IPS-20b (cell line): ENCODE measurements at regions not wholly inside any gene's neighbourhood (a gene's known extent, or its start where the extent isn't known, plus 50 kb on each side); places are given as distances from the start of the nearest gene placed in this dataset.

Experiments
- H3K27ac ChIP-seq: one replicate; pipeline ENCODE4 v1.5.1; 2013; ENCODE audit warnings: low read length
- H3K27me3 ChIP-seq: 2 replicates; pipeline ENCODE4 v1.6.1; 2013; ENCODE audit warnings: mild to moderate bottlenecking, low read length, inconsistent platforms; ENCODE audit not compliant: insufficient read depth
- H3K36me3 ChIP-seq: 2 replicates; pipeline ENCODE4 v1.6.1; 2013; ENCODE audit warnings: low read depth, mild to moderate bottlenecking, inconsistent platforms, low read length, moderate library complexity; ENCODE audit not compliant: insufficient read depth
- H3K4me1 ChIP-seq: 2 replicates; pipeline ENCODE4 v1.6.1; 2013; ENCODE audit warnings: mild to moderate bottlenecking, control low read depth, inconsistent platforms, low read length, moderate library complexity; ENCODE audit not compliant: insufficient read depth
- H3K4me3 ChIP-seq: 2 replicates; pipeline ENCODE4 v1.5.1; 2013; ENCODE audit warnings: mild to moderate bottlenecking, low read length, inconsistent platforms
- H3K9ac ChIP-seq: 2 replicates; pipeline ENCODE4 v1.6.1; 2013; ENCODE audit warnings: low read depth, mild to moderate bottlenecking, inconsistent platforms, low read length, moderate library complexity
- H3K9me3 ChIP-seq: 2 replicates; pipeline ENCODE4 v1.6.1; 2013; ENCODE audit warnings: mild to moderate bottlenecking, low read depth, low read length, inconsistent platforms; ENCODE audit not compliant: insufficient read depth

DNA sequence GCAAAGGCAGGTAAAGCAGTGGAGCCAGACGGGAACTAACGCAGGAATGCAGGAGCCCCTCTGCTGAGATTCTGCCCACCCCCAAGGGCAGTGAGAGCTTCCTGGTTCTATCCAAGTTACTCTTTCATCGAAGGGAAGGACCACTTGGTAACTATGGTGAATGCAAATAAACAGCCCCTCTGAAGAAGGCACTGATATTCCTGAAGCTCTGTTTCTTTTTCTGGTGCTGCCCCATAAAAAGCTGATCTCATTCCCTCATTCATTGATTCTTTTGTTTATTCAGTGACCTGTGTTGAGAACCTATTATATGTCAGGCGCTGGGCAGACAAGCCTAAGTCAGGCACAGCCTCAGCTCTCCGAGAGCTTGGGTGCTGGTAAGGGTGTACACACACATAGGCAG is 217.3 kb downstream of the SNX10 start:
- Histone ChIP-seq H3K9ac (no peak overlapping the region), H3K27me3 (no peaks in the 10 kb centered on the region), H3K4me3 (no peak overlapping the region), H3K27ac (no peak overlapping the region), H3K9me3 (no peaks in the 10 kb centered on the region), H3K4me1 (peaks cover 7% of the 10 kb centered on the region; the same call in 1 of the 2 replicates), H3K36me3 (no peaks in the 10 kb centered on the region)

DNA sequence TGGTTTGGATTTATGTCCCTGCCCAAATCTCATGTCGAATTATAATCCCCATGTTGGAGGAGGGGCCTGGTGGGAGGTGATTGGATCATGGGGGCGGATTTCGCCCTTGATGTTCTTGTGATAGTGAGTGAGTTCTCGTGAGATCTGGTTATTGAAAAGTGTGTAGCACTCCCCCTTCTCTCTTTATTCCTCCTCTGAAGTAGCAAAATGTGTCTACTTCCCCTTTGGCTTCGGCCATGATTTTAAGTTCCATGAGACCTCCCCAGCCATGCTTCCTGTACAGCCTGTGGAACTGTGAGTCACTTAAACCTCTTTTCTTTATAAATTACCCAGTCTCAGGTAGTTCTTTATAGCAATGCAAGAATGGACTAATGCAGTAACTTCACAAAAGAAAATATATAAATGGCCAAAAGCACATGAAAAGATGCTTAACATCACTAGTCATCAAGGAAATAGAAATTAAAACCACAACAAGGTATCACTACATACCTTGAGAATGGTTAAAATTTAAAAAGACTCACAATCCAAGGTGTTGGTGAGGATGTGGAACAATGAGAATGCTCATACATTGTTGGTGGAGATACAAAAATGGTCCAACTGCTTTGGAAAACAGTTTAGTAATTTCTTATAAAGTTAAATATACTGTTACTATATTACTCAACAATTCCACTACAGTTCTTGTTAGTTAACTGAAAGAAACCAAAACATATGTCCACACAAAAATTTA is 218.7 kb downstream of the SNX10 start:
- no peak overlapping the region for H3K9ac ChIP-seq
- H3K36me3 ChIP-seq = no peaks in the 10 kb centered on the region
- H3K27ac ChIP-seq = no peak overlapping the region
- H3K4me3 ChIP-seq = no peak overlapping the region
- H3K9me3 ChIP-seq = no peaks in the 10 kb centered on the region
- peaks cover 7% of the 10 kb centered on the region; the same call in 1 of the 2 replicates for H3K4me1 ChIP-seq
- no peaks in the 10 kb centered on the region for H3K27me3 ChIP-seq

DNA sequence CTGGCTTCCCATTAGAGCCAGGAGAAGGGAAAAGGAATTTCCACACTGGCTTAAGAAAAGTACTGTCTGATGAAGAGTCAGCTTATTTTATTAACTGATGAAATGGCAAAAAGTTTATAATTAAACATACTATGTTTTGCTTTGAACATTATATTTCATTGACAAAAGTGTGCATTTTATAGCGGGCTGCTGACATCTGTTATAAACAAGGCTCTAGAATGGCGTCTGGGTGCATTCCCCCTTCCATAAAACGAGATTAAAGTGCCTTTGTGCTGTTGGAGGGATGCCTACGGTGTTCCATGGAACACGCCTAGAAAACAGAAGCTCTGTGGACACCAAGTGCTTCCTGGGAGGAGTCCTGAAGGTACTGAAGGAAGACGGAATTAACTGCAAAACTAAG is 220.2 kb downstream of the SNX10 start:
- Histone ChIP-seq H3K27me3 (no peaks in the 10 kb centered on the region), H3K27ac (no peak overlapping the region), H3K36me3 (no peaks in the 10 kb centered on the region), H3K9me3 (no peaks in the 10 kb centered on the region), H3K9ac (no peak overlapping the region), H3K4me3 (no peak overlapping the region), H3K4me1 (peaks cover 7% of the 10 kb centered on the region; the same call in 1 of the 2 replicates)

DNA sequence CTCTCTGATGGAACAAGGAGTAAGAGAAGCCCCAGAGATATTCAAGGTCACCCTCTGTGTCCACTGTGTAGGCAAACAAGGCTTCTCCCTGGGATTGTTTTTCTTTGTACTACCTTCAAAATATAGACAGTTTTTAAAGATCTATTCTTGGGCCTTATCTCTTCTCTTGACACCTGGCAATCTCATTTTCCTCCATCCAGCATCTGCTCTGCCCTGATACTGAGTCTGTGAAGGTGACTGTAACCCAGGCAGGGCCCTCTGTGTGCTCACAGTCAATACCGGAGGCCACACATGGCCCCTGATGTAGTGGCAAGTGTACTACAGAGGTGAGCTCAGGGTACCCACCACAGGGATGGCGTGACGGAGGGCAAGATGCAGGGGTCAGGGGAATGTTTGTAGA is 221.1 kb downstream of the SNX10 start:
- Histone ChIP-seq H3K9ac (no peak overlapping the region), H3K4me3 (no peak overlapping the region), H3K27ac (no peak overlapping the region), H3K27me3 (no peaks in the 10 kb centered on the region), H3K4me1 (peaks cover 7% of the 10 kb centered on the region; the same call in 1 of the 2 replicates), H3K36me3 (no peaks in the 10 kb centered on the region), H3K9me3 (no peaks in the 10 kb centered on the region)

DNA sequence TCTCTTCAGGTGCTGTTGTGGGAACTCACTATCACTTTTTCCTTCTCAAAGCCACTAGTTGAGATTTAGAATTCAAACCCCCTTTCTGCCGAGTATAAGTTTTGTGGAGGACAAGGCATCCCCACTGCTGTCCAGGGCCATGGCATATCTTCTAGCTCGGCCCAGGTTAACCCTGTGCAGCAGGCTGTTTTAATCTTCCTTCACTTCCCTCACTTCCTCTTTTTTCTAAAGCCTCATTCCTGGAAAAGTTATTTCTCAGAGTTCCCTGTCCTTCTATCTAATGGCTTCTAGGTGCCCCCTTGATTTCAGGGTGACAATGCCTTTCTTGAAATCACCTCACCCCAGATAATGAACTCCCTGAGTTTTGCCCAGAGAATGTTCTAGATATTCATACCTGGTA is 222.3 kb downstream of the SNX10 start:
- Histone ChIP-seq H3K36me3 (no peaks in the 10 kb centered on the region), H3K9me3 (no peaks in the 10 kb centered on the region), H3K4me1 (peaks cover 2% of the 10 kb centered on the region; the same call in 1 of the 2 replicates), H3K9ac (no peak overlapping the region), H3K27me3 (no peaks in the 10 kb centered on the region), H3K4me3 (no peak overlapping the region), H3K27ac (no peak overlapping the region)

DNA sequence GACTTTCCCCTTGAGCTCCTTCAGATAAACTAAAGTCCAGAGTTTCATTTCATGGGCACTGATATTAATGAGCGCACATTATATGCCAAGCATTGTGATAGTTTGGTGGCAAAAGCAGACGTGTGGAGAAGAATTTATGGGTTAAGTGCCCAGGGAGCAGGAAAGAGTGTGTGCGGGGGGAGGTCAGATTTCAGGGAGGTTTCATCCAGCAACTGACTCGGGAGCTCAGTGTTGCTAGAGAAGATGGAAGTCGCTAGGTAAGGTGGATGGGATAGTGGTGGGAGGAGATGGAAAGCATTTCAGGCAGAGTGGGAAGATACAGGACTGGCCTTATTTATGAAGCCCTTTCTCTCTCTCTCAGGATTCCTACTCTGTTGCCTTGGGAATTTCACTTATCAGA is 223.0 kb downstream of the SNX10 start:
- Histone ChIP-seq H3K9ac (no peak overlapping the region), H3K27me3 (no peaks in the 10 kb centered on the region), H3K36me3 (no peaks in the 10 kb centered on the region), H3K9me3 (no peaks in the 10 kb centered on the region), H3K4me3 (no peak overlapping the region), H3K27ac (no peak overlapping the region), H3K4me1 (no peaks in the 10 kb centered on the region)

DNA sequence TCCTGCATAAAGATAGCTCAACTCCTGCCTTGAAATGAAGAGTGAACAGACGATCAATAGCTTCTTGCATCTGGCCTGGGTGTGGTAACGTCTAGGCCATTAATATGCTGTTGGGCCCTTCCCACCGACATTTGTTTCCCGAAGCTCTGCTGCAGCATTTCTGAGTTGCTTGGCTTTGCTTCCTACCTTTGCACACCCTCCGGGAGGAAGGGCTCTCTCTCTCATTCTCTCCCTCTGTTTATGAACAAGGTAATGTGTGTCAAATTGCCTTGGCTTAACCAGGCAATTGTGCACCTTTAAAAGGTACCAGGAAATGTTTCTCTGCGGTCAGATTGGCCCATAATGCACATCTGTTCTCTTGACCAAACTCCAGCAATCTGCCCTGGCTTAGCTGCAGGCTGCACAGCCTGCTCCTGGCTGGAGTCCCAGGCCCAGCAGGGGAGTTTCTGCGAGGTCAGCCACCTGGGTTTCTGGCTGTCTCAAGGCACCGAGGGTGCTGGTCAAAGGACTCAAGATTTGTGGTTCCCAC is 223.7 kb downstream of the SNX10 start:
- no peaks in the 10 kb centered on the region for H3K9me3 ChIP-seq
- H3K27ac ChIP-seq = no peak overlapping the region
- no peak overlapping the region for H3K4me3 ChIP-seq
- no peaks in the 10 kb centered on the region for H3K36me3 ChIP-seq
- H3K27me3 ChIP-seq = no peaks in the 10 kb centered on the region
- no peaks in the 10 kb centered on the region for H3K4me1 ChIP-seq
- no peak overlapping the region for H3K9ac ChIP-seq

DNA sequence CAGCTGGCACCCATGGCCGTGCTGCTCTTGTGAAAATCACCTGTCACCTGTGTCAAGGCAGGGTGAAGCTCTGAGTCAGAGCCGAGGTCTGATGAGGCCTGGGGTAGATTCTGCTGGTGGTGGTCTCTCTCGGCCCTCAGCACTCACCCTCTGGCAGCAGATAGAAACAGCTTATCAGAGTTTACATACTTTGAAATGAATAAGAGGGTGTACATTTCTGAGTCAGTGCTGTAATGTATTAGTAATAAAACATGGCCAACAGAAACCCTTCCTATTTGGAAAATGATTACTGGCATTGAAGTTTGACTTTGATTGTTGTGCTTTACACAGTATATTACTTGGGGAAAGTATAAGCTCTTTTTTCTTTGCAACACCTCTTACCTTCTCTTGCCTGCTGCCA is 228.8 kb downstream of the SNX10 start:
- Histone ChIP-seq H3K4me1 (no peaks in the 10 kb centered on the region), H3K36me3 (no peaks in the 10 kb centered on the region), H3K27me3 (no peaks in the 10 kb centered on the region), H3K27ac (no peak overlapping the region), H3K4me3 (no peak overlapping the region), H3K9me3 (peaks cover 4% of the 10 kb centered on the region; the same call in 1 of the 2 replicates), H3K9ac (no peak overlapping the region)

DNA sequence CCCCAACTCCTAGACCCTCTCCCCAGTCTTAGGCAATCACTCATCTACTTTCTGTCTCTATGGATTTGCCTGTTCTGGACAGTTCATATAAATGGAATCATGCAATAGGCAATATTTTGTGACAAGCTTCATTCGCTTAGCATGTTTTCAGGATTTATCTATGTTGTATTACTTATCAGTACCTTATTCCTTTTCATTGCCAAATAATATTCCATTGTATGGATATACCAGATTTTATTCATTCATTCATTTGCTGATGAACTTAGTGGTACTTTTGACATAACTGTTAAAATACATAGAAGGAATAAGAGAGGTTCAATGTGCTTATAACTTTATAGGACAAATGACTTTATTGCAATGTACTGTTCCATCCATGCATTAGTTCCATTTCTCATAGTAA is 231.0 kb downstream of the SNX10 start:
- H3K27ac ChIP-seq = no peak overlapping the region

DNA sequence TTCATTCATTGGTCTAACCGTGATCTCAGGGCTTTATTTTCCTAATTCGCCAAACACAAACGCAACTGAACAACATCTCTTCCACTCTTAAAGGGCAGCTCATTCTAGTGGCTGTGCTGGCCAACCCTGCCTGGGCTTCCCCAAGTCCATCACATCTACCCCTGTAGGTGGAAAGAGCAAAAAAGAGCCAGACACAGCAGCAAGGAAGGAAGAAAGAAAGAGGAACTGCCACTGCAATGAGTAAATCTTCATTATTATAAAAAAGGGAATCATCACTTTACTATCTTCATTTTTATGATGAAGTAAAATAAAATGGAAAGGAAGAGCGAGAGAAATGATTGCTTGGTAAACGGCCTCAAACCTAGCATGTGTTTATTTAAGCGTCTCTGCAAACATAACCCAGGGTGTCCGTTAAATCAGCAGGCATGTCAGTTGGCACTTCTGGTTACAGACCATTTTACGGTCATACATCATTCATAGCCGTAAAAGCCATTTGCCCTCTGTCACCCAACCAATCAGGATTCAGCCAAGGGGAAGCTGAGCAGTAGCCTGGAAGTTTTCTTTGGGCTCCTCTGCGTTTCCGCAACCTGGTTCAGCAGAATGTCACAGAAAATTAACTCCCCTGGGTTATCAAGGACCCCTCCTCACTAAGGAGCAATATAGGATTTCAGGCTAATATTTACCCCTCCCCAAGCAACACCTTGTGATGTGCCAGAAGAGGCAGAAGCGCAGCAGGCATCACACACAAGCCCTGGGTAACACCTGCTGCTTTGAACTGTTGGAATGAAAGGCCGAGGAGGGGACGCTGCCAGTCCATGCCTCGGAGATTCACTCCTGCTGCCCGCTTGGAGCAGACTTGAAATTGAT is 234.0 kb downstream of the SNX10 start:
- no peak overlapping the region for H3K27ac ChIP-seq
- no peaks in the 10 kb centered on the region for H3K36me3 ChIP-seq
- H3K9me3 ChIP-seq = peaks cover 4% of the 10 kb centered on the region; the same call in 1 of the 2 replicates
- no peaks in the 10 kb centered on the region for H3K4me1 ChIP-seq
- no peaks in the 10 kb centered on the region for H3K27me3 ChIP-seq
- H3K9ac ChIP-seq = no peak overlapping the region
- no peak overlapping the region for H3K4me3 ChIP-seq

More for the DNA sequence above, 231.0 kb downstream of the SNX10 start:
- Histone ChIP-seq H3K27me3 (no peaks in the 10 kb centered on the region), H3K9me3 (peaks cover 4% of the 10 kb centered on the region; the same call in 1 of the 2 replicates), H3K36me3 (no peaks in the 10 kb centered on the region), H3K4me1 (no peaks in the 10 kb centered on the region), H3K4me3 (no peak overlapping the region), H3K9ac (no peak overlapping the region)

DNA sequence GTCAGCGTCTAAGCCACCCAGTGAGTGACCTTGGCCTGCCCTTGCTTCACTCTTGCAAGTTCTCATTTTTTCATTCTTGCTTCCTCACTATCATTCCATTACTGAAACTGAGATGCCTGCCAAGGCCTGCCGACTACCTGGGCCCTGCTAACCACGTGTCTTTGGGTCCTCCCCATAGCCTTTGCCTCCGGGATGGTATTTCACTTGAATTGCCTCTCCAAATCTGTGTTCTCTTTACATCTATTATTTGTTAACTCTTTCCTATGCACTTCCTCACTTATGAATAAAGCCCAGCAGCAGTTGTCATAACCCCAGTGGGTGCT is 234.6 kb downstream of the SNX10 start:
- H3K4me1 ChIP-seq = no peaks in the 10 kb centered on the region
- H3K27me3 ChIP-seq = no peaks in the 10 kb centered on the region
- no peaks in the 10 kb centered on the region for H3K36me3 ChIP-seq
- H3K9ac ChIP-seq = no peak overlapping the region
- H3K4me3 ChIP-seq = no peak overlapping the region
- peaks cover 4% of the 10 kb centered on the region; the same call in 1 of the 2 replicates for H3K9me3 ChIP-seq
- no peak overlapping the region for H3K27ac ChIP-seq

DNA sequence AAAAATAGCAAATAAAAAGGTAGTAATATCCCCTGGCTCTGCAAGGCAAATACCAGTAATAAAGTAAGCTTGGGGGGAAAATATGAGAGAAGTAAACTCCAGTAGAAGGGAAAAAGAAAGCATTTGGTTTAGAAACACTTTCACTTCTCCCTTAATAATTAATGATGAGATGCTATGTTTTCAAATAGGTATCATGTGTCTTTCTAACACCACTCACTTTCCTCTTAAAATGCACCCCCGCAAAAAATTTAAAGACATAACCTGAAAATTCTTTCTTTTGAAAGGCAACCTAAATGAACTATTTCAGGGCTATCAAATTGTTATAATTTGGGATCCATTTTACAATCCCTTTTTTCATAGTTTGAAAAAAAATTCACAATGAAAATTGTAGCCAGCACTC is 240.3 kb downstream of the SNX10 start:
- Histone ChIP-seq H3K27ac (no peak overlapping the region), H3K9me3 (no peaks in the 10 kb centered on the region), H3K4me1 (no peaks in the 10 kb centered on the region), H3K4me3 (no peak overlapping the region), H3K27me3 (no peaks in the 10 kb centered on the region), H3K9ac (no peak overlapping the region), H3K36me3 (no peaks in the 10 kb centered on the region)
